ENCODE measurements at regions not wholly inside any gene's neighbourhood (a gene's known extent, or its start where the extent isn't known, plus 50 kb on each side); places are given as distances from the start of the nearest gene placed in this dataset.

- DNase-seq (ENCODE audit: low read depth), result no peak
Measured at GRCh38 chr1:184219414-184219813, 167.4 kb upstream of the C1orf21 start.

GRCh38 chr1:184219883-184220282 lies 166.9 kb upstream of the C1orf21 start:
- no peak for DNase-seq (ENCODE audit: low read depth)

GRCh38 chr1:184221087-184221486 lies 165.7 kb upstream of the C1orf21 start:
- no peak for DNase-seq (ENCODE audit: low read depth)

GRCh38 chr1:184222652-184223052 lies 164.2 kb upstream of the C1orf21 start:
- peak; percentile 29 for DNase-seq (ENCODE audit: low read depth)

GRCh38 chr1:184223216-184223615 lies 163.6 kb upstream of the C1orf21 start:
- no peak for DNase-seq (ENCODE audit: low read depth)

GRCh38 chr1:184225283-184226099 lies 161.3 kb upstream of the C1orf21 start:
- DNase-seq (ENCODE audit: low read depth), result no peak

- DNase-seq (ENCODE audit: low read depth), result no peak
Measured at GRCh38 chr1:184226100-184226487, 160.7 kb upstream of the C1orf21 start.

- DNase-seq (ENCODE audit: low read depth), result no peak
Measured at GRCh38 chr1:184228558-184228957, 158.3 kb upstream of the C1orf21 start.

- DNase-seq (ENCODE audit: low read depth), result no peak
Measured at GRCh38 chr1:184237588-184237987, 149.2 kb upstream of the C1orf21 start.

GRCh38 chr1:184241446-184241845 lies 145.4 kb upstream of the C1orf21 start:
- DNase-seq (ENCODE audit: low read depth), result no peak

- DNase-seq (ENCODE audit: low read depth), result no peak
Measured at GRCh38 chr1:184242507-184242943, 144.3 kb upstream of the C1orf21 start.

- DNase-seq (ENCODE audit: low read depth), result no peak
Measured at GRCh38 chr1:184244962-184245361, 141.9 kb upstream of the C1orf21 start.

GRCh38 chr1:184247671-184248070 lies 139.2 kb upstream of the C1orf21 start:
- DNase-seq (ENCODE audit: low read depth), result no peak

- no peak for DNase-seq (ENCODE audit: low read depth)
Measured at GRCh38 chr1:184253921-184254320, 132.9 kb upstream of the C1orf21 start.

- no peak for DNase-seq (ENCODE audit: low read depth)
Measured at GRCh38 chr1:184254849-184255248, 132.0 kb upstream of the C1orf21 start.

- no peak for DNase-seq (ENCODE audit: low read depth)
Measured at GRCh38 chr1:184255560-184255959, 131.3 kb upstream of the C1orf21 start.

- DNase-seq (ENCODE audit: low read depth), result no peak
Measured at GRCh38 chr1:184257873-184258272, 129.0 kb upstream of the C1orf21 start.

- DNase-seq (ENCODE audit: low read depth), result no peak
Measured at GRCh38 chr1:184258525-184258924, 128.3 kb upstream of the C1orf21 start.

GRCh38 chr1:184260382-184260781 lies 126.4 kb upstream of the C1orf21 start:
- DNase-seq (ENCODE audit: low read depth), result no peak

- DNase-seq (ENCODE audit: low read depth), result no peak
Measured at GRCh38 chr1:184262109-184262508, 124.7 kb upstream of the C1orf21 start.

- DNase-seq (ENCODE audit: low read depth), result no peak
Measured at GRCh38 chr1:184267747-184268146, 119.1 kb upstream of the C1orf21 start.

- DNase-seq (ENCODE audit: low read depth), result no peak
Measured at GRCh38 chr1:184270556-184270955, 116.3 kb upstream of the C1orf21 start.

GRCh38 chr1:184272175-184272866 lies 114.5 kb upstream of the C1orf21 start:
- no peak for DNase-seq (ENCODE audit: low read depth)

GRCh38 chr1:184276416-184276815 lies 110.4 kb upstream of the C1orf21 start:
- DNase-seq (ENCODE audit: low read depth), result no peak
